Loucy (cell line): ENCODE measurements at regions not wholly inside any gene's neighbourhood (a gene's known extent, or its start where the extent isn't known, plus 50 kb on each side); places are given as distances from the start of the nearest gene placed in this dataset.

Experiments
- H2AFZ ChIP-seq: fragments of 200-600 bp; sonication (generic); 2 replicates; pipeline ENCODE4 v1.6.0; 2016; ENCODE audit warnings: antibody characterized with exemption, mild to moderate bottlenecking, low read length, moderate library complexity
- H3F3A ChIP-seq: fragments of 200-600 bp; 2 replicates; pipeline ENCODE4 v1.6.0; 2016; ENCODE audit warnings: antibody characterized with exemption, low read depth, mild to moderate bottlenecking
- H3K27me3 ChIP-seq: fragments of 200-600 bp; sonication (generic); 2 replicates; pipeline ENCODE4 v1.6.1; 2014; ENCODE audit warnings: low read length, mild to moderate bottlenecking; ENCODE audit not compliant: insufficient read depth, poor library complexity, severe bottlenecking
- H3K36me3 ChIP-seq: fragments of 200-600 bp; sonication (generic); 2 replicates; pipeline ENCODE4 v1.6.1; 2016; ENCODE audit warnings: low read length; ENCODE audit not compliant: insufficient read depth
- H3K4me1 ChIP-seq: fragments of 200-600 bp; sonication (generic); 2 replicates; pipeline ENCODE4 v1.5.1; 2014; ENCODE audit warnings: low read length, mild to moderate bottlenecking; ENCODE audit not compliant: insufficient read depth, poor library complexity, severe bottlenecking
- H3K4me2 ChIP-seq: fragments of 200-600 bp; sonication (generic); 2 replicates; pipeline ENCODE4 v1.6.0; 2014; ENCODE audit warnings: antibody characterized with exemption, low read length, low read depth, mild to moderate bottlenecking; ENCODE audit not compliant: poor library complexity, severe bottlenecking
- H3K4me3 ChIP-seq: fragments of 200-600 bp; sonication (generic); 2 replicates; pipeline ENCODE4 v1.5.1; 2014; ENCODE audit warnings: low read length, mild to moderate bottlenecking, mixed read lengths; ENCODE audit not compliant: poor library complexity, severe bottlenecking
- H3K79me2 ChIP-seq: fragments of 200-600 bp; sonication (generic); 2 replicates; pipeline ENCODE4 v1.6.1; 2014; ENCODE audit warnings: low read length; ENCODE audit not compliant: insufficient read depth
- H3K9ac ChIP-seq: fragments of 200-600 bp; sonication (generic); 2 replicates; pipeline ENCODE4 v1.6.0; 2014; ENCODE audit warnings: mild to moderate bottlenecking, low read depth, low read length, moderate library complexity; ENCODE audit not compliant: poor library complexity, severe bottlenecking
- H3K9me2 ChIP-seq: fragments of 200-600 bp; sonication (generic); replicated peaks from 2 replicates; pipeline ENCODE4 v1.6.1; 2016; ENCODE audit warnings: low read depth, low read length, mixed read lengths
- H3K9me3 ChIP-seq: fragments of 200-600 bp; sonication (generic); 2 replicates; pipeline ENCODE4 v1.6.1; 2014; ENCODE audit warnings: mild to moderate bottlenecking, antibody characterized with exemption, low read length, low read depth; ENCODE audit not compliant: insufficient read depth
- H4K20me1 ChIP-seq: fragments of 200-600 bp; sonication (generic); 2 replicates; pipeline ENCODE4 v1.6.0; 2014; ENCODE audit warnings: antibody characterized with exemption, low read length, mild to moderate bottlenecking; ENCODE audit not compliant: insufficient read depth, poor library complexity, severe bottlenecking
- CTCF ChIP-seq: fragments of 200-600 bp; sonication (generic); conservative IDR thresholded peaks from 2 replicates; pipeline ENCODE4 v1.5.1; 2014; ENCODE audit warnings: mild to moderate bottlenecking, antibody characterized with exemption, low read length
- EZH2phosphoT487 ChIP-seq: fragments of 200-600 bp; IDR thresholded peaks from 2 replicates; pipeline ENCODE4 v1.6.1; 2018; ENCODE audit warnings: antibody characterized with exemption, mild to moderate bottlenecking, moderate library complexity, borderline replicate concordance

- H3F3A ChIP-seq, result no peaks in the 10 kb centered on the region
- H3K9me2 ChIP-seq, result no peaks in the 10 kb centered on the region
- H3K4me2 ChIP-seq, result no peak overlapping the region
- no peak overlapping the region for H3K4me3 ChIP-seq
- no peaks in the 10 kb centered on the region for H3K9me3 ChIP-seq
- H2AFZ ChIP-seq, result no peak overlapping the region
- H3K79me2 ChIP-seq, result no peaks in the 10 kb centered on the region
- H3K4me1 ChIP-seq, result no peaks in the 10 kb centered on the region
- no peaks in the 10 kb centered on the region for H3K36me3 ChIP-seq
- TF ChIP-seq EZH2phosphoT487 (no peak), CTCF (no peak)
- no peaks in the 10 kb centered on the region for H4K20me1 ChIP-seq
- H3K9ac ChIP-seq, result no peak overlapping the region
- no peaks in the 10 kb centered on the region for H3K27me3 ChIP-seq
These were observed 153.7 kb downstream of the EFNB1 start for GRCh38 chrX:68982476-68982875.

- Histone ChIP-seq H3K4me1 (no peaks in the 10 kb centered on the region), H2AFZ (no peak overlapping the region), H3K27me3 (no peaks in the 10 kb centered on the region), H3K79me2 (no peaks in the 10 kb centered on the region), H3K4me3 (no peak overlapping the region), H3F3A (no peaks in the 10 kb centered on the region), H3K9ac (no peak overlapping the region), H3K9me3 (no peaks in the 10 kb centered on the region), H3K36me3 (no peaks in the 10 kb centered on the region), H3K9me2 (no peaks in the 10 kb centered on the region), H3K4me2 (no peak overlapping the region), H4K20me1 (no peaks in the 10 kb centered on the region)
- TF ChIP-seq CTCF (no peak), EZH2phosphoT487 (no peak)
These were observed 152.2 kb downstream of the EFNB1 start for GRCh38 chrX:68980906-68981616.

- Histone ChIP-seq H3K79me2 (no peaks in the 10 kb centered on the region), H2AFZ (no peak overlapping the region), H3K4me3 (no peak overlapping the region), H3K4me2 (no peak overlapping the region), H3K9me2 (no peaks in the 10 kb centered on the region), H3K9ac (no peak overlapping the region), H3K9me3 (no peaks in the 10 kb centered on the region), H3K36me3 (no peaks in the 10 kb centered on the region), H3K27me3 (no peaks in the 10 kb centered on the region), H4K20me1 (no peaks in the 10 kb centered on the region), H3K4me1 (no peaks in the 10 kb centered on the region), H3F3A (no peaks in the 10 kb centered on the region)
- TF ChIP-seq CTCF (no peak), EZH2phosphoT487 (no peak)
These were observed 149.8 kb downstream of the EFNB1 start for GRCh38 chrX:68978655-68979054.
